HG03135 (cell line): ENCODE measurements at regions not wholly inside any gene's neighbourhood (a gene's known extent, or its start where the extent isn't known, plus 50 kb on each side); places are given as distances from the start of the nearest gene placed in this dataset.

Source experiments
- ATAC-seq: cut with Tn5 transposase; IDR thresholded peaks from one replicate; pipeline ENCODE4 v1.9.1; 2021; ENCODE audit warnings: mild to moderate bottlenecking, moderate library complexity; ENCODE audit not compliant: unreplicated experiment

DNA sequence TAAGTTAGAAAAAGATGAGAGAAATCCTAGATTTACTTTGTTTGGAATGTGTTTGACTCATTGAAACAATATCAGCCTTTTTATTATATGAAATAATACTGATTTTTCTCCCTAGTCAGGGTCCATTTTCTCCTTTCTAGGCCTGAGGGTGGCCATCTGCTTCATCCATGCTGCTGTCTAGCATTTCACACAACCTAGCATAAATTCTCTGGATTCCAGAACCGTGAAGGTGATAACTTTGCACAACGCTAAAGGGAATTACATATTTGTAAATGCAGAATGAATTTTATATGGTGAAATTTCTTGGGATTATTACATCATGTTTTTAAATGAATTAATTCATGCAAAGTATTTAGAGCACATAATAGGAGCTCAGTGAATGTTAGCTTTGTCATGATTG, 505.1 kb downstream of the INHBA start:
- no peak for ATAC-seq

GRCh38 chr7:41193738-41194282, 509.1 kb downstream of the INHBA start:
- ATAC-seq = no peak

DNA sequence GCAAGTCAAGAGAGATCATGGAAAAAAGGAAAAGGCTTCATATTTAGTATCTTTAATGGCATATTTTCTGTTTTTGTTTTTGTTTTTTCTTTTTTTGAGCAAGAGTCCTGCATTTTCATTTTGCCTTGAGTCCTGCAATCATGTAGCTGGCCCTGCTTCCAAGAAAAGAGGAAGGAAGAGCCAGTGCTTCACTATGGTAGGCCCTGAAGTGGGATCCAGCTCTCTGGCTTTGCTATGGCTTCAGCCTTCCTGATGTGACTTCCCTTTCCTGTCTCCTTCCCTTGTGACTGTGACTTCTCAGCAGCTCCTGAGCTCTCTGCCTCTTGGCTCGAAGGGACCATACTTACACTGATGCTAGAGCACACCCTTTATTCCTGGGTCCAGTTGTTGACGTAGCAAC, 512.3 kb downstream of the INHBA start:
- no peak for ATAC-seq

DNA sequence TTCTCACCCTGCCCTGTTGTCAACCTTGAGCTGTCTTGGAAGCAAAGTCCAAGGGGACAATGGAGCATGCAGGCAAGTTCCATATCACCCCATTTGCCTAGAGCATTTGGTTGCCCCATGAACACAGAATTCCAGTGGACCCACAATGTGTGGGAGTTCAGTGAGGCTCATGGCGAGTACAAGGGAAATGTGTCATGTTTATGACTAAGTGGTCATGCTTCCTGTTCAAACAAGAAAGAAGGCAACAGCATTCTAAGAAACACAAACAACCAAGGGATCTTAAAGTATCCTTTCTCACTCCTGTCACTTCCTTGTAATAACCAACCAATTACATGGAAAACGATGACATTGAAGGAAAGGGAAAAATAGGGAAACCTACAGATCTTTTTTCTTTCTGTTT, 513.0 kb downstream of the INHBA start:
- ATAC-seq = no peak

DNA sequence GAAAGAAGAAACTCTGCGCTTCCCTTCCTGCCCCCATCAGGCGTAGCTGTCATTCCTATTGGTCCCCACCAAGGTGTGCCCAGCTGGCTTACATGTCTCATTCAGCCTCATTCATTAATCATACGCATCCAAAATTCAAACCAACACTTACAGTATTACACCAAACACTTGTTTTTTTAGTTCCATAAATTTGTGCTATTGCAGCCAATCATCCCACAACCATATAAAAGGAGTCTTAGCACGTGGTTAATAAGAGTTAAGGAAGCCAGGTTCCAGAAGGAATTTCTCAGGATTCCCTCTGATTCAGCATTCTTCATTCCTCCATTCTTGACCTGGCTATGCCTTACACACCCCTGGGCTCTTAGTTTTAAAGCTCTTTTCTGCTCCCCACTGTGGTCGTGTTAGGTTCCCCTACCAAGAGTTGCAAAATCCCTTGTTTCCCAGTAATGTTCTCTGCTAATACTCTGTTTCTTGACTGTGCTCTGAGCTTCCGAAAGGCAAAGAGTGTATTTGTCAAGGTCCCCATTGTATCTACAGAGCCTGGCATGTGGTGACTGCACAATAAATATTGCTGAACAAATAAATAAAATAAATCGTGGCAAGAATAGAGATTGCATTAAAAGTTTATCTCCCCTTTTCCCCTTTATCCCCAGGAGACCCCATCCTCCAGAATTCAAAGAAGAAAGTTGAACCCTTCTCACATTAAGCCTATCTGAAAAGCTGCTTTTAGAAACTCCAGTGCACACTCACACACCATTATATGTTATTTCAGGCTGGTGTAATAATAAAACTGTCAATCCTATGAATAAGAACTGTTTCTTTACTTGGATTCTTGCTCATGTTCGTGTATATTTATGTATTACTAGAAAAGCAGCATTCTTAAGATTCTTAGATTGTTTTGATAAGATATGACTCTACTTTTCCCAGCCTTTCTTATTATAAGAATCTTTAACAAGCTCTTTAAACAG, 514.4 kb downstream of the INHBA start:
- ATAC-seq = no peak

- ATAC-seq = no peak
Observed at GRCh38 chr7:41187322-41187721, 515.6 kb downstream of the INHBA start.

- ATAC-seq = no peak
Observed at GRCh38 chr7:41185851-41186250, 517.0 kb downstream of the INHBA start.

GRCh38 chr7:41183741-41184140, 519.1 kb downstream of the INHBA start:
- no peak for ATAC-seq

GRCh38 chr7:41182782-41183181, 520.1 kb downstream of the INHBA start:
- no peak for ATAC-seq

- ATAC-seq = no peak
Observed at GRCh38 chr7:41175435-41175834, 527.5 kb downstream of the INHBA start.

DNA sequence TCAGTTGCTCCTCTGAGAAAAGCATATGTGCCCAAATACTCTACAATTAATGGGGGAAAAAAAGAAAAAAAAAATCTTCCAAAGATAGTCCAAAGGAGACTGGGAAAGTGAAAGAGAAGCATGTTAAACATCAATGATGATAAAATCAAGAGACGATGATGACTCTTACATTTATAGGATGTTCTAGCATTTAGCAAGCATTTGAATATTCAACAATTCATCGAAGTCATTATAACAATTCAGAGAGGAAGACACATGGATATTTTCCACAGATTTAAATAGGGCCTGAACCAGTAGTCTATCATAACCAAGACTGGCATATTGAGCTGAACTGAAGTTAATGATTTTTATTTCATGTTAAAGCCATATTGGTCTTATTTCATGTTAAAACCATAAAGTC, 528.4 kb downstream of the INHBA start:
- no peak for ATAC-seq

DNA sequence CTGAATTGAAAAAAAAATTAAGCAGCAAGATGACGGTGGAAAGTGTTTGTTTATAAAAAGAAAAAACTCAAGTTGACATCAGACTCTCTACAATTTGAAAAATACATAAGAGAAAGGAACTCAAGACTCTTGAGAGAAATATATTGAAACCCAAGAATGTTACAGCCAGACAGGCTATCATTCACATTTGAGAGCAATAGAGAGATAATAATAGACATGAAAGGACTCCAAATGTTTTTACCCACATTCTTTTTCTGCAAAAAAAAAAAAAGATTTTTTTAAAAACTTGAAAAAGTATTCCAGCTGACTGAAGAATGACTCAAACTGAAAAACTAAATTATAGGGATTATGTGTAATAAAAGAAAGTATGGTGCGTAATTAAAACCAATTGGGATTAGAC, 532.4 kb downstream of the INHBA start:
- ATAC-seq = no peak

- ATAC-seq = no peak
Observed at GRCh38 chr7:41169317-41169716, 533.6 kb downstream of the INHBA start.

GRCh38 chr7:41167836-41168235, 535.1 kb downstream of the INHBA start:
- ATAC-seq = no peak

DNA sequence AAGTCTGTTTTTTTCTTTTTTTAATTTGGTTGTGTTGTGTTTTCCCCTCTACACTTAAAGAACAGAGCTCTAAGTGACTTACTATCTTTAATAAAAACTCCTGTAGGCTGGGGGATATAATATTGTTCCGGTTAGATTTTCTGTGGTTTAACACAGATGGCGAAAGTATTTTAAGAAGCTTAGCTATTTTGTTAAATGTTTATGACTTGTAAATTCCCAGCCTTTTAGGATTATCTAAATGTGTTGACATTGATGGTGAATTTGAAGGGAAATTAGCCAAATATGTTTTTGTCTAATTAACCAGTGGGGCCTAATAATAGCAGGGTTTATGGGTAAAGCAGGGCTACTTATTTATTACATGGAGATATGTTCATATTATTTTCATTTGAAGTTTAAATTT, 538.5 kb downstream of the INHBA start:
- ATAC-seq = no peak

DNA sequence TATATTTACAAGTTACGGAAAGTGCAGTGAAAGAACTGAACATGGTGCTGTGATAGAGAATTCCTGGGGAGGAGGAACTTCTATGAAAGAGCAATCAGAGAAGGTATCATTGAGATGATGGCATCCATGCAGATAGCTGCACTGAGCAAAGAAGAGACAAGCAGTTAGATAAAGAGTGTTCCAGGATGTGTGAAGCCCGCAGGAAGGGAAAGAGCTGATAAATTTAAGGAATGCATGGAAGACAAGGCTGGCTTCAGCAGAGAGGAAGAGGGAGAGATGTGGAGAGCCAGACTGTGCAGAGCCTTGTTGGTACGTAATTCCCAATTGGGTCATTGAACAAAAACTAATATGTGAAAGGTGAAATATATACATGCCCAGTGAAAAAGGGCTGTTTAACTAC, 538.9 kb downstream of the INHBA start:
- ATAC-seq = no peak

GRCh38 chr7:41162612-41163011, 540.3 kb downstream of the INHBA start:
- no peak for ATAC-seq

GRCh38 chr7:41161041-41161587, 541.8 kb downstream of the INHBA start:
- no peak for ATAC-seq

DNA sequence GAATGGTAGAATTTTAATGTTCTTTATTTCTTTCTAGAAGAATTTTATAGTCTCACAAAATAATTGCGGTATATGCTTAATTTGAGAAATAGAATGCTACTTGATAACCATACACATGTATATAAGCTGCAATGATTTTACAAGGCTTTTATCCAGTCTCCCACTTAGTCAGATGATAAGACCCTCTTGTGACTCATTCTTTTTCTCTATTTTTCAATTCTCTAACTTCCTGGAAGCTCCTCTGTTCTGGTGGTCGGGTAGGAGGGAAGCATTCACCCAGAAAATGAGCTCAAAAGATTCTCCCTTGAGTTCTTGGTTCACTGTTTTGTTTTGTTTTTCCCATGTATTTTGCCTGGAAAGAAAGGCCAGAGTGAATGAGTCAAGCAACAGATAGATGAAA, 546.6 kb downstream of the INHBA start:
- ATAC-seq = no peak

- no peak for ATAC-seq
Observed at GRCh38 chr7:41153268-41153667, 549.6 kb downstream of the INHBA start.

DNA sequence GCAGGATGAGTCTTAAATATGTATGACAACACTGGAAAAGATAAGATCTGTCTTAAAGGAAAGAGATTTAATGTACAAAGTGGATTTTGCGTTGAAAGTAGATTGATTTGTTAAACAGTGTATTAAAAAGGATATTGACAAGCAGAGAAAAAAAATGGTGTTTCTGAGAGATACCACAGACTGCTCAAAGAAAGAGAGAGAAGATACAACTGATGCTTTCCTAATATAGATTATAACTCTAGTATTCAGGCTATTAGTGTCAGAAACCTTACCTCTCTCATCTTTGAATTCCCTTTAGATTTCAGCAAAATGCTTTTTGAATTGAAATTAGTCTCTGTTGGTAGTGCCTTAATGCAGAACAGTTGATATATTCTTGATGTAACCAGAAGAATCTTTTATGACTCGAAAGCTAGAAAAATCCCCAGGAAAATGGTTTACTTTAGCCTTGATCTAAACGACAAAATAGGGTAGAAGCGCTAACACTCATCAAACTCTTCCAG, 550.7 kb downstream of the INHBA start:
- no peak for ATAC-seq

GRCh38 chr7:41149576-41149975, 553.3 kb downstream of the INHBA start:
- ATAC-seq = no peak
